GM06990 (cell line): ENCODE measurements at regions not wholly inside any gene's neighbourhood (a gene's known extent, or its start where the extent isn't known, plus 50 kb on each side); places are given as distances from the start of the nearest gene placed in this dataset.
"Not testable (repeated sequence)": the region's sequence is repeated elsewhere in the genome, so short reads cannot be mapped to it uniquely, and the experiment has no call there.

Source experiments
- DNase-seq: peaks from one replicate; pipeline ENCODE4 v3.0.0-alpha.2; 2011; ENCODE audit not compliant: insufficient read length; ENCODE audit errors: extremely low read depth
- H3K27me3 ChIP-seq: replicated peaks from 2 replicates; pipeline ENCODE4 v1.6.0; 2011; ENCODE audit warnings: low read length; ENCODE audit not compliant: control insufficient read depth, insufficient read depth
- H3K36me3 ChIP-seq: 2 replicates; pipeline ENCODE4 v1.5.1; 2011; ENCODE audit warnings: low read length; ENCODE audit not compliant: control insufficient read depth, insufficient read depth
- H3K4me3 ChIP-seq: replicated peaks from 2 replicates; pipeline ENCODE4 v1.5.1; 2011; ENCODE audit warnings: low read depth, mild to moderate bottlenecking, control low read depth, low read length
- CTCF ChIP-seq: IDR thresholded peaks from 2 replicates; pipeline ENCODE4 v1.5.1; 2011; ENCODE audit warnings: low read length, control low read depth, mild to moderate bottlenecking, inconsistent platforms; ENCODE audit not compliant: insufficient read depth, poor library complexity, severe bottlenecking

- no peak for TF ChIP-seq CTCF
- Histone ChIP-seq H3K4me3 (no peak overlapping the region), H3K36me3 (no peaks in the 10 kb centered on the region), H3K27me3 (no peaks in the 10 kb centered on the region)
- no peak for DNase-seq
Measured at GRCh38 chr3:187889106-187889505, 143.8 kb upstream of the BCL6 start.

GRCh38 chr3:187889601-187890404 is 144.5 kb upstream of the BCL6 start:
- no peaks in the 10 kb centered on the region for H3K36me3 ChIP-seq
- no peak for TF ChIP-seq CTCF
- H3K27me3 ChIP-seq: no peaks in the 10 kb centered on the region
- no peak overlapping the region for H3K4me3 ChIP-seq
- no peak for DNase-seq

GRCh38 chr3:187890405-187890752 is 145.1 kb upstream of the BCL6 start:
- not testable (repeated sequence) for H3K27me3 ChIP-seq, H3K4me3 ChIP-seq, H3K36me3 ChIP-seq, DNase-seq

GRCh38 chr3:187896646-187897045 is 151.4 kb upstream of the BCL6 start:
- no peak for TF ChIP-seq CTCF
- no peak for DNase-seq
- no peaks in the 10 kb centered on the region for H3K36me3 ChIP-seq
- no peaks in the 10 kb centered on the region; the same call in none of the 2 replicates for H3K27me3 ChIP-seq
- no peak overlapping the region for H3K4me3 ChIP-seq

- H3K36me3 ChIP-seq: no peaks in the 10 kb centered on the region
- no peak for TF ChIP-seq CTCF
- no peaks in the 10 kb centered on the region; the same call in none of the 2 replicates for H3K27me3 ChIP-seq
- DNase-seq: no peak
- no peak overlapping the region for H3K4me3 ChIP-seq
Measured at GRCh38 chr3:187899246-187899645, 154.0 kb upstream of the BCL6 start.

- TF ChIP-seq CTCF: no peak
- H3K36me3 ChIP-seq: no peaks in the 10 kb centered on the region
- H3K27me3 ChIP-seq: peaks cover 5% of the 10 kb centered on the region
- DNase-seq: no peak
- H3K4me3 ChIP-seq: no peak overlapping the region
Measured at GRCh38 chr3:187900993-187901755, 155.9 kb upstream of the BCL6 start.
